ENCODE measurements at regions not wholly inside any gene's neighbourhood (a gene's known extent, or its start where the extent isn't known, plus 50 kb on each side); places are given as distances from the start of the nearest gene placed in this dataset.

DNA sequence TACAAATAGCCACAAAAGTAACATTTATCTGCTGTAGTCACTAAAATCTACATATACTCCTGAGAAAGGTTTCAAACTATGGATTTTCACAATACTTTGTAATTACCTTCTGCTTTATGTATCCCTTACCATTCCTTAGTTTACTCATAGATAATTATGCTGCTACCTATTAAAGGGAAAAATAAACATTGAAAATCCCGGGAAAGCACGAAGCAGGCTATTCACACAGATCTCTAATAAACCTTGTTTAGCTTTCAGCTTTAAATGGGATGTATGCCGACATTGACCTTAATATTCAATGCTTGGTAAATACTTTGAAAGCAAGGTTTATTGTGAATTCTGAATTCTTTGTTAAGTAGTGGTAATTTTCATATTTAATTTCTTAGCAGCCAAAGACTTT, 58.5 kb upstream of the SMIM30 start:
- TF ChIP-seq, protein P1, sequence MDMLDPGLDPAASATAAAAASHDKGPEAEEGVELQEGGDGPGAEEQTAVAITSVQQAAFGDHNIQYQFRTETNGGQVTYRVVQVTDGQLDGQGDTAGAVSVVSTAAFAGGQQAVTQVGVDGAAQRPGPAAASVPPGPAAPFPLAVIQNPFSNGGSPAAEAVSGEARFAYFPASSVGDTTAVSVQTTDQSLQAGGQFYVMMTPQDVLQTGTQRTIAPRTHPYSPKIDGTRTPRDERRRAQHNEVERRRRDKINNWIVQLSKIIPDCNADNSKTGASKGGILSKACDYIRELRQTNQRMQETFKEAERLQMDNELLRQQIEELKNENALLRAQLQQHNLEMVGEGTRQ (IDR thresholded peaks at IDR 0.05; ENCODE audit: low read depth, low read length): no peak
- TF ChIP-seq, protein P2, sequence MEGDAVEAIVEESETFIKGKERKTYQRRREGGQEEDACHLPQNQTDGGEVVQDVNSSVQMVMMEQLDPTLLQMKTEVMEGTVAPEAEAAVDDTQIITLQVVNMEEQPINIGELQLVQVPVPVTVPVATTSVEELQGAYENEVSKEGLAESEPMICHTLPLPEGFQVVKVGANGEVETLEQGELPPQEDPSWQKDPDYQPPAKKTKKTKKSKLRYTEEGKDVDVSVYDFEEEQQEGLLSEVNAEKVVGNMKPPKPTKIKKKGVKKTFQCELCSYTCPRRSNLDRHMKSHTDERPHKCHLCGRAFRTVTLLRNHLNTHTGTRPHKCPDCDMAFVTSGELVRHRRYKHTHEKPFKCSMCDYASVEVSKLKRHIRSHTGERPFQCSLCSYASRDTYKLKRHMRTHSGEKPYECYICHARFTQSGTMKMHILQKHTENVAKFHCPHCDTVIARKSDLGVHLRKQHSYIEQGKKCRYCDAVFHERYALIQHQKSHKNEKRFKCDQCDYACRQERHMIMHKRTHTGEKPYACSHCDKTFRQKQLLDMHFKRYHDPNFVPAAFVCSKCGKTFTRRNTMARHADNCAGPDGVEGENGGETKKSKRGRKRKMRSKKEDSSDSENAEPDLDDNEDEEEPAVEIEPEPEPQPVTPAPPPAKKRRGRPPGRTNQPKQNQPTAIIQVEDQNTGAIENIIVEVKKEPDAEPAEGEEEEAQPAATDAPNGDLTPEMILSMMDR (conservative IDR thresholded peaks at IDR 0.05; ENCODE audit: low read depth, low read length): no peak
- no peak for TF ChIP-seq MAZ (IDR thresholded peaks at IDR 0.05; ENCODE audit: borderline replicate concordance, low read depth, low read length)
- no peak for TF ChIP-seq POLR2A (IDR thresholded peaks at IDR 0.05; ENCODE audit: low read depth, low read length)
- no peak for TF ChIP-seq MXI1 (IDR thresholded peaks at IDR 0.05; ENCODE audit: borderline replicate concordance, low read depth, low read length)
- TF ChIP-seq CEBPB (IDR thresholded peaks at IDR 0.05; ENCODE audit: low read depth, low read length): no peak
- no peak for TF ChIP-seq RFX5 (IDR thresholded peaks at IDR 0.05; ENCODE audit: low read depth, low read length)
- TF ChIP-seq RAD21 (IDR thresholded peaks at IDR 0.05; ENCODE audit: low read length): no peak
- TF ChIP-seq CHD1 (IDR thresholded peaks at IDR 0.05; ENCODE audit: low read depth, low read length): no peak
- TF ChIP-seq, protein P3, sequence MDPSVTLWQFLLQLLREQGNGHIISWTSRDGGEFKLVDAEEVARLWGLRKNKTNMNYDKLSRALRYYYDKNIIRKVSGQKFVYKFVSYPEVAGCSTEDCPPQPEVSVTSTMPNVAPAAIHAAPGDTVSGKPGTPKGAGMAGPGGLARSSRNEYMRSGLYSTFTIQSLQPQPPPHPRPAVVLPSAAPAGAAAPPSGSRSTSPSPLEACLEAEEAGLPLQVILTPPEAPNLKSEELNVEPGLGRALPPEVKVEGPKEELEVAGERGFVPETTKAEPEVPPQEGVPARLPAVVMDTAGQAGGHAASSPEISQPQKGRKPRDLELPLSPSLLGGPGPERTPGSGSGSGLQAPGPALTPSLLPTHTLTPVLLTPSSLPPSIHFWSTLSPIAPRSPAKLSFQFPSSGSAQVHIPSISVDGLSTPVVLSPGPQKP (IDR thresholded peaks at IDR 0.05; ENCODE audit: borderline replicate concordance, low read depth, low read length): no peak
- no peak for TF ChIP-seq RCOR1 (IDR thresholded peaks at IDR 0.05; ENCODE audit: insufficient replicate concordance, low read length)
- TF ChIP-seq BHLHE40 (IDR thresholded peaks at IDR 0.05; ENCODE audit: low read depth, low read length): no peak

All from IMR-90 (cell line).